PC-3 (cell line): ENCODE measurements at regions not wholly inside any gene's neighbourhood (a gene's known extent, or its start where the extent isn't known, plus 50 kb on each side); places are given as distances from the start of the nearest gene placed in this dataset.
"Not testable (repeated sequence)": the region's sequence is repeated elsewhere in the genome, so short reads cannot be mapped to it uniquely, and the experiment has no call there.

Experiments
- ATAC-seq: fragments of 200-7000 bp; cut with Tn5 transposase; 2 replicates; pipeline ENCODE4 v1.9.1; 2020; ENCODE audit warnings: mild to moderate bottlenecking, moderate library complexity
- BruUV-seq: library from RNA; stranded (reverse); fragments of 400-500 nt; replicated peaks from 2 replicates; lab custom pipeline; 2021; lab: Mats Ljungman, UMichigan
- CTCF ChIA-PET: fragments of 300-600 bp; sonication (Branson Sonifier 250); formaldehyde crosslinking; loops from one replicate; lab custom pipeline; 2022; ENCODE audit warnings: antibody characterized with exemption; lab: Charles Lee
- POLR2A ChIA-PET: fragments of 300-600 bp; sonication (Branson Sonifier 250); formaldehyde crosslinking; loops from one replicate; lab custom pipeline; 2022; ENCODE audit warnings: antibody characterized with exemption; ENCODE audit not compliant: unreplicated experiment; lab: Charles Lee
- DNase-seq: peaks from one replicate; pipeline ENCODE4 v3.0.0-alpha.2; 2015
- H2AFZ ChIP-seq: fragments of 300-600 bp; sonication (generic); 2 replicates; pipeline ENCODE4 v1.6.0; 2016; ENCODE audit warnings: antibody characterized with exemption, low read length
- H3F3A ChIP-seq: fragments of 300-600 bp; sonication (generic); one replicate; pipeline ENCODE4 v1.6.0; 2017; ENCODE audit warnings: antibody characterized with exemption, low read length, control low read depth, mild to moderate bottlenecking; ENCODE audit not compliant: unreplicated experiment
- H3K27ac ChIP-seq: fragments of 300-600 bp; sonication (generic); 2 replicates; pipeline ENCODE4 v1.5.1; 2016; ENCODE audit warnings: mild to moderate bottlenecking, low read length
- H3K27me3 ChIP-seq: fragments of 300-600 bp; sonication (generic); 2 replicates; pipeline ENCODE4 v1.6.1; 2016; ENCODE audit warnings: low read length, mixed read lengths
- H3K36me3 ChIP-seq: fragments of 300-600 bp; sonication (generic); 2 replicates; pipeline ENCODE4 v1.6.1; 2016; ENCODE audit warnings: low read depth, mixed run types, low read length, mixed read lengths
- H3K4me1 ChIP-seq: fragments of 300-600 bp; sonication (generic); 2 replicates; pipeline ENCODE4 v1.5.1; 2016; ENCODE audit warnings: low read length; ENCODE audit not compliant: insufficient read depth
- H3K4me2 ChIP-seq: fragments of 300-600 bp; sonication (generic); 2 replicates; pipeline ENCODE4 v1.6.0; 2016; ENCODE audit warnings: low read length
- H3K4me3 ChIP-seq: fragments of 300-600 bp; sonication (generic); 2 replicates; pipeline ENCODE4 v1.5.1; 2016; ENCODE audit warnings: mild to moderate bottlenecking, low read length, mixed read lengths
- H3K79me2 ChIP-seq: fragments of 300-600 bp; sonication (generic); 2 replicates; pipeline ENCODE4 v1.6.1; 2017; ENCODE audit warnings: low read length, mixed read lengths
- H3K9ac ChIP-seq: fragments of 300-600 bp; sonication (generic); 2 replicates; pipeline ENCODE4 v1.6.0; 2016; ENCODE audit warnings: mild to moderate bottlenecking, low read length
- H3K9me2 ChIP-seq: fragments of 300-600 bp; sonication (generic); replicated peaks from 2 replicates; pipeline ENCODE4 v1.6.1; 2016; ENCODE audit warnings: mixed run types, low read length, mixed read lengths
- H3K9me3 ChIP-seq: fragments of 300-600 bp; sonication (generic); 2 replicates; pipeline ENCODE4 v1.6.1; 2016; ENCODE audit warnings: low read length, mixed read lengths
- H4K20me1 ChIP-seq: fragments of 300-600 bp; sonication (generic); 2 replicates; pipeline ENCODE4 v1.6.1; 2016; ENCODE audit warnings: low read length, mixed read lengths
- CTCF ChIP-seq: fragments of 300-600 bp; sonication (generic); conservative IDR thresholded peaks from 2 replicates; pipeline ENCODE4 v1.5.1; 2017; ENCODE audit warnings: antibody characterized with exemption, low read depth, mild to moderate bottlenecking, low read length
- EZH2 ChIP-seq: fragments of 300-600 bp; sonication (generic); IDR thresholded peaks from one replicate; pipeline ENCODE4 v1.6.1; 2017; ENCODE audit warnings: antibody characterized with exemption, mild to moderate bottlenecking, low read length; ENCODE audit not compliant: unreplicated experiment
- EZH2phosphoT487 ChIP-seq: fragments of 300-600 bp; sonication (generic); IDR thresholded peaks from 2 replicates; pipeline ENCODE4 v1.6.1; 2018; ENCODE audit warnings: mild to moderate bottlenecking, antibody characterized with exemption, low read length, borderline replicate concordance
- intact Hi-C: fragments of 100-400 bp; cut with micrococcal nuclease; formaldehyde crosslinking; loops from 2 replicates; pipeline ENCODE4 v1.9.0; 2023

- Histone ChIP-seq H3F3A (no peaks in the 10 kb centered on the region), H3K9ac (no peak overlapping the region), H3K27ac (no peak overlapping the region), H3K9me3 (peaks cover 17% of the 10 kb centered on the region), H3K27me3 (no peaks in the 10 kb centered on the region), H3K9me2 (no peaks in the 10 kb centered on the region), H4K20me1 (no peaks in the 10 kb centered on the region), H3K36me3 (no peaks in the 10 kb centered on the region), H3K4me1 (no peaks in the 10 kb centered on the region), H3K4me3 (no peak overlapping the region), H2AFZ (no peak overlapping the region), H3K79me2 (no peaks in the 10 kb centered on the region), H3K4me2 (no peak overlapping the region)
- DNase-seq (no peak), ATAC-seq (no peak)
- no peak for TF ChIP-seq CTCF
- TF ChIP-seq EZH2phosphoT487: no peak
- no peak for TF ChIP-seq EZH2
- ChIA-PET CTCF (no interaction called here), POLR2A (no interaction called here)
- no TSS peak for BruUV-seq
- intact Hi-C loops: no loop called here
These were observed 132.7 kb upstream of the CADM1 start for GRCh38 chr11:115636753-115637527.

- DNase-seq, POLR2A ChIA-PET, ATAC-seq, H3K27ac ChIP-seq, H3K79me2 ChIP-seq, H3K4me1 ChIP-seq, H3K9ac ChIP-seq, CTCF ChIA-PET, H3K9me2 ChIP-seq, H3F3A ChIP-seq, H3K27me3 ChIP-seq, H3K4me2 ChIP-seq, H3K4me3 ChIP-seq, H3K36me3 ChIP-seq, intact Hi-C loops, H2AFZ ChIP-seq, H4K20me1 ChIP-seq, BruUV-seq: not testable (repeated sequence)
- peaks cover 22% of the 10 kb centered on the region; the same call in 1 of the 2 replicates for H3K9me3 ChIP-seq
These were observed 129.8 kb upstream of the CADM1 start for GRCh38 chr11:115633977-115634376.

- DNase-seq (no peak), ATAC-seq (no peak)
- Histone ChIP-seq H3K9me3 (peaks cover 25% of the 10 kb centered on the region; the same call in 1 of the 2 replicates), H2AFZ (no peak overlapping the region), H3K27me3 (no peaks in the 10 kb centered on the region), H3K4me1 (no peaks in the 10 kb centered on the region), H3K79me2 (no peaks in the 10 kb centered on the region), H3K9ac (no peak overlapping the region), H3K4me2 (no peak overlapping the region), H3K36me3 (no peaks in the 10 kb centered on the region), H3K27ac (no peak overlapping the region), H4K20me1 (no peaks in the 10 kb centered on the region), H3K4me3 (no peak overlapping the region), H3K9me2 (no peaks in the 10 kb centered on the region), H3F3A (no peaks in the 10 kb centered on the region)
- no TSS peak for BruUV-seq
- intact Hi-C loops: no loop called here
- ChIA-PET CTCF (no interaction called here), POLR2A (no interaction called here)
- TF ChIP-seq EZH2phosphoT487 (no peak), EZH2 (no peak), CTCF (no peak)
These were observed 127.8 kb upstream of the CADM1 start for GRCh38 chr11:115632061-115632460.
